Naive B cell (primary cell): ENCODE measurements at regions not wholly inside any gene's neighbourhood (a gene's known extent, or its start where the extent isn't known, plus 50 kb on each side); places are given as distances from the start of the nearest gene placed in this dataset.

Source experiments
- ATAC-seq, 2 donors: fragments of 150-1000 bp; cut with Tn5 transposase; 2 replicates each; pipeline ENCODE4 v1.10.0; 2021; ENCODE audit warnings: low read depth in 2 of 2, mild to moderate bottlenecking in 2 of 2, moderate library complexity in 2 of 2
- DNase-seq: peaks from one replicate; pipeline ENCODE4 v3.0.0; 2022
- H3K27ac Mint-ChIP-seq, 6 donors: one replicate each; pipeline ENCODE4 v1.8.0; 2020 to 2022; ENCODE audit warnings: mild to moderate bottlenecking in 6 of 6, mixed read lengths in 6 of 6, moderate library complexity in 5 of 6, inconsistent platforms in 2 of 6
- H3K27me3 Mint-ChIP-seq, 3 donors: one replicate each; pipeline ENCODE4 v1.8.0; 2021 to 2022; ENCODE audit warnings: mixed read lengths in 3 of 3, mild to moderate bottlenecking in 1 of 3
- H3K36me3 Mint-ChIP-seq, 2 donors: one replicate each; pipeline ENCODE4 v1.8.0; 2020 to 2022; ENCODE audit warnings: mixed read lengths in 2 of 2, inconsistent platforms in 1 of 2, mild to moderate bottlenecking in 1 of 2
- H3K4me1 Mint-ChIP-seq, 3 donors: one replicate each; pipeline ENCODE4 v1.8.0; 2020 to 2022; ENCODE audit warnings: mixed read lengths in 3 of 3, inconsistent platforms in 1 of 3, mild to moderate bottlenecking in 1 of 3, moderate library complexity in 1 of 3
- H3K4me3 Mint-ChIP-seq, 8 donors: one replicate each; pipeline ENCODE4 v1.8.0; 2020 to 2022; ENCODE audit warnings: mild to moderate bottlenecking in 8 of 8, mixed read lengths in 8 of 8, moderate library complexity in 8 of 8, inconsistent platforms in 2 of 8
- H3K9me3 Mint-ChIP-seq, 7 donors: one replicate each; pipeline ENCODE4 v1.8.0; 2020 to 2022; ENCODE audit warnings: mixed read lengths in 7 of 7, mild to moderate bottlenecking in 5 of 7, inconsistent platforms in 2 of 7, moderate library complexity in 1 of 7

DNA sequence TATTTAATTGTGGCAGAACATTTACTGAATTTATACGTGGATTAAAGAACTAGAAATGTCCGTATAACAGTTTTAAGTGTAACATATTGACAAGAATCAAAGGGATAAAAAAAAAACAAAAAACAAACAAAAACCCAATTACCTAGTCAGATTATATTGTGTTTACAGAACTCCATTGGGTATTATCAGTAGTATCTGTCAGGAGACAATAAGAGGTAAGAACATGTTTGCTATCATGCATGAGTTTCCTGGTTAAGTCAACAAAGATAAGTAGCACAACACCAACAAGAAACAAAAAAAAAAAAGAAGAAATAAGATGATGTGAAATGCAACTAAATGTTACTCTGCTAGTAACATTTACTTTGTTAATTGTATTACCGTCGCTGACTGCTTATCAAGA lies 570.6 kb downstream of the ZBBX start:
- peaks cover 3 to 28% (median 8%) of the 10 kb centered on the region in 7 donors for H3K9me3 Mint-ChIP-seq
- no peak overlapping the region for H3K27ac Mint-ChIP-seq
- H3K4me1 Mint-ChIP-seq: no peaks in the 10 kb centered on the region
- no peak overlapping the region for H3K4me3 Mint-ChIP-seq
- ATAC-seq: no peak
- peaks cover 0 to 6% of the 10 kb centered on the region in 2 donors for H3K36me3 Mint-ChIP-seq
- DNase-seq: no peak
- no peaks in the 10 kb centered on the region for H3K27me3 Mint-ChIP-seq

DNA sequence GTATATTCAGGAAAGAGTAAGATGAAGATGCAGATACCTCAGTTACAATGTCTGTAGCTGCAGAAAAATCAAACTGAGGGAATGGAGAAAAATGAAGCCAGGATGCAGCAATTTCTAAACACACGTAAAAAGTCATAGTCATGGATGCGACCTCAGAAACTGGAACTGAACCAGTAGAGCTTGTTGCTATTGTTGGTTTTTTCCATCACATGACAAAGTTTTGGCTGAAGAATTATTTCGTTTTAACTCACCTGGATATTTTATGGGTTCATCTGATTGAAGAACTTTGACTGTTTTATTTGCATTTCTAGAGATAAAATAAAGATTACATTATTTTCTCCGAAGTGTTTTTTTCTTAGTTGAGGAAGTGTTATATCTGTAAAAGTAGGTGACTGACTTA lies 591.2 kb downstream of the ZBBX start:
- Mint-ChIP-seq H3K9me3 (peaks cover 0 to 14% (median 0%) of the 10 kb centered on the region in 7 donors), H3K27me3 (no peaks in the 10 kb centered on the region), H3K27ac (no peak overlapping the region), H3K4me1 (no peaks in the 10 kb centered on the region), H3K4me3 (no peak overlapping the region), H3K36me3 (no peaks in the 10 kb centered on the region)
- no peak for DNase-seq
- ATAC-seq: no peak

DNA sequence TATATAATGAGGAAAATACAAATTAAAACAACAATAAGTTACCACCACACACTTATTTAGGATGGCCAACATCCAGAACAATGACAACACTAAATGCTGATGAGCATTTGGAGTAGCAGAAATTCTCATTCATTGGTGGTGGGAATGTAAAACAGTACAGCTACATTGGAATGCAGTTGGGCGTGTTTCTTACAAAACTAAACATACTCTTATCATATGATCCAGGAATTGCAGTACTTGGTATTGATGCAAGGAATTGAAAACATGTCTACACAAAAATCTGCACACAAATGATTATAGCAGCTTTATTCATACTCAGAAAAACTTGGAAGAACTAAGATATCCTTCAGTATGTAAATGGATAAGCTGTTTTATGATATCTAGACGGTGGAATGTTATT lies 594.2 kb downstream of the ZBBX start:
- H3K27ac Mint-ChIP-seq: no peak overlapping the region
- H3K36me3 Mint-ChIP-seq: no peaks in the 10 kb centered on the region
- ATAC-seq: no peak
- no peaks in the 10 kb centered on the region for H3K4me1 Mint-ChIP-seq
- no peak for DNase-seq
- peaks cover 0 to 17% (median 3%) of the 10 kb centered on the region in 7 donors for H3K9me3 Mint-ChIP-seq
- H3K4me3 Mint-ChIP-seq: no peak overlapping the region
- H3K27me3 Mint-ChIP-seq: no peaks in the 10 kb centered on the region

DNA sequence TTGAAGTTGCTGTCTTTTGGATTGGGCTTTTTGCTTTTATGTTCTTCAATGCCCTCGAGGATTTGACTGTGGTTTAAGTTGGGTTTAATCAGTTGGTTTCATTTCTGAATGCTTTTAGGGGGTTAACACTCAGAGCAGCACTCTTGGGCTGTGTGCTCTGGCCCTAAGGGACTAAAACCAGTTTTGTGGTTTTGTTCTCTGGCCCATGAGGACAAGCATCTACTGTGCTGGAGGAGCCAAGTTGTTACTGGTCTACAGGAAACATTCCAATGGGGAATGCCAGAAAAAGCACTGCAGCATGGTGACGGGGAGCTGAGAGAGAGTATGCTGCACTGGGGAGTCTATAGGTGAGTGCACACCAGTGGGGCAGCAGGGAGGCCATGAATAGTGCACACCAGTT lies 596.9 kb downstream of the ZBBX start:
- H3K27me3 Mint-ChIP-seq: no peaks in the 10 kb centered on the region
- H3K36me3 Mint-ChIP-seq: no peaks in the 10 kb centered on the region
- peaks cover 0 to 21% (median 6%) of the 10 kb centered on the region in 7 donors for H3K9me3 Mint-ChIP-seq
- no peaks in the 10 kb centered on the region for H3K4me1 Mint-ChIP-seq
- no peak overlapping the region for H3K27ac Mint-ChIP-seq
- DNase-seq (no peak), ATAC-seq (no peak)
- H3K4me3 Mint-ChIP-seq: no peak overlapping the region

DNA sequence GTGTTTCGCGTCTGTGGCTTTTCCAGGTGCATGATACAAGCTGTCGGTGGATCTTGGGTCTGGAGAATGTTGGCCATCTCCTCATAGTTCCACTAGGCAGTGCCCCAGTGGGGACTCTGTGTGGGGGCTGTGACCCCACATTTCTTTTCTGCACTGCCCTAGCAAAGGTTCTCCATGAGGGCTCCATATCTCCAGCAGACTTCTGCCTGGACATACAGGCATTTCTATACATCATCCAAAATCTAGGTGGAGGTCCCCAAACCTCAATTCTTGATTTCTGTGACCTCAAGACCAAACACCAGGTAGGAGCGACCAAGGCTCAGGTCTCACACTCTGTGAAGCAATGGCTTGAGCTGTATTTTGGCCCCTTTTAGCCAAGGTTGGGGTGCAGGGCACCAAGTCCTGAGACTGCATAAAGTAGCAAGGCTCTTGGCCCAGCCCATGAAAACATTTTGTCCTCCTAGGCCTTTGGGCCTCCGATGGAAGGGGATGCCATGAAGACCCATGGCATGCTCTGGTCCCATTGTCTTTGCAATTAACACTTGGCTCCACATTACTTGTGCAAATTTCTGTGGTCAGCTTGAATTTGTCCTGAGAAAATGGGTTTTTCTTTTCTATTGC lies 615.3 kb downstream of the ZBBX start:
- ATAC-seq (no peak), DNase-seq (no peak)
- H3K4me3 Mint-ChIP-seq: no peak overlapping the region
- H3K27me3 Mint-ChIP-seq: no peaks in the 10 kb centered on the region
- no peaks in the 10 kb centered on the region for H3K36me3 Mint-ChIP-seq
- H3K27ac Mint-ChIP-seq: no peak overlapping the region
- H3K9me3 Mint-ChIP-seq: peaks cover 0 to 35% (median 14%) of the 10 kb centered on the region in 7 donors
- H3K4me1 Mint-ChIP-seq: no peaks in the 10 kb centered on the region

DNA sequence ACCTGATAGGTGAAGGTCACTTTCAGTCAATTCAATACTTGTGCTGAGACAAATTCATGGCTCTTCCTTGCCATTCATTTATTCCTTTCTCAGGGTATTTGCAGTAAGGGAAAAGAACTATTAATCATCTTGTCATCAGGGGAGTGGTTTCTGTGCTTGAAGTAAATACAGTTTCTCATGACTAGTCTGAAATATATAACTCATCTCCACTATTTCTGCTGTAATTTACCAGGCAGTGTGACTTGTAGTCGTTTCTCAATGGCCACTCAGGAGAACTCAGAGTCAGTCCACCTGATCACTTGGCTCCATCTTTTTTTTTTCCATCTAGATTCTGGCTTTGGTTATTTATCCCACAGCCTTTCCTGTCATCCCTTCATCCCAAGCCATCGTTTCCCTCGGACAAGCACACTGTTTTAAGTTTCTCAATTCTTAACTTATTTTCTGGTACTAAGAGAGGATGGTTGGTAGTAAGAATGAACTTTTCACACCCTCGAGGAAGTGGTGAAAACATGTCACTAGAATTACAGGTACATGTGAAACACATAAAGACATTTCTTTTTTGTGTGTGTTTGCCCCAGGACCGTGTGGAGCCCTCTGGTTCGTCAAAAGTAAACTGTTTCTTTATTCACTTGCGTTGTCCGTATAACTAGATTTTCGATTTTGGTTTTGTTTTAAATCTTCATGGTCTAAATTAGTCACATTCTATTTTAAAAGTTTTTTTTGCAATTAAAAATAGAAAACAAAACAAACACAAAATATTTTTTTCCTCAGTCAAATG lies 620.2 kb downstream of the ZBBX start:
- peaks cover 0 to 20% (median 9%) of the 10 kb centered on the region in 7 donors for H3K9me3 Mint-ChIP-seq
- H3K27me3 Mint-ChIP-seq: no peaks in the 10 kb centered on the region
- H3K4me3 Mint-ChIP-seq: no peak overlapping the region
- H3K36me3 Mint-ChIP-seq: no peaks in the 10 kb centered on the region
- ATAC-seq (no peak), DNase-seq (no peak)
- no peaks in the 10 kb centered on the region for H3K4me1 Mint-ChIP-seq
- H3K27ac Mint-ChIP-seq: no peak overlapping the region

DNA sequence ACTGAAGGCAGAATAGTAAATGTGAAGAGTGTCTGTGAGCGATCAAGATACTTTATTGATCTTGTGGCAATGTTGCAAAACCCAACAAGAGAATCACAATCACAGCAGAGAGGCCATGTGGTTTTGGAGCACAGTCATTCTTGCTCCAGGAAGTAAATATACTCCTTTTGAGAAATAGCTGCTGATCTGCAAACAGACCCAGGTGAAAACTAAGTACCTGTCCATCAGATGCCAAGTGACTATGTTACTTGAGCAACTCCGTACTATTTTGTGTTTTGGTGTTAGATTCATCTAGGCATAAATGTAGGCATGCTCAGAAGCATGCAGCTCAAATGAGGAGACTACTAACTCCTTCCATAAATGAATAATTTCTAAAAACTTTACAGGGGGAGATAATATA lies 627.9 kb downstream of the ZBBX start:
- no peaks in the 10 kb centered on the region for H3K4me1 Mint-ChIP-seq
- no peak for ATAC-seq
- H3K9me3 Mint-ChIP-seq: peaks cover 0 to 14% (median 9%) of the 10 kb centered on the region in 7 donors

DNA sequence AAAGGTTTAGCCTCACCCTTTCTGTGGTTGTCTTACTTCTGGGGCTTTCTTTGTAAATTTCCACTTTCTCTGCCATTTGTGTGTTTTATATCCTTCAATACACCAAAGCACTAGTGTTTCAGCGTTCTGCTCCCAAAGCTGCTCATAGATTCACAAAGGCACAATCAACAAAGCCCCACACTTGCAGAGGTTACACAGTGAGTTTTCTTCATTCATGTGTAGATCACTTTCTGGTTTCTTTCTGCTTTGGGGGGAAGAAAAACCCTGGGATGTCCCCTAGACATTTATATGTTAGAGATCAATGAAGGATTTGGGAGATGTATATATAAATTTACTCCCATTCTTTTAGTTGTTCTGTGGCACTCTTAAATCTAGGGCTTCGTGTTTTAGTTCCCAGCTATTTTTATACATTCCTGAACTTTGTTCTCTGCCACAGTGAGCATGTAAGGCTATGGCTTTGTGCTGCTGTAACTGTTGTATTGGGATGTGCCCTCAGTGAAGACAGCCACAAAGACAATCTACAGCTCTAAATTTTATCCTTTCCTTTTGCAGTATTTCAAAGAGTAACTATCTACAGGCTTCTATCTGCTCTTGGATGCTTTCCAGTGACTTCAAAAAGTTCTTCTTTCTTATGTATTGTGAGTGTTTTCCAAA lies 636.5 kb downstream of the ZBBX start:
- no peak for ATAC-seq
- peaks cover 0 to 5% (median 0%) of the 10 kb centered on the region in 7 donors for H3K9me3 Mint-ChIP-seq
- DNase-seq: no peak
- H3K27ac Mint-ChIP-seq: no peak overlapping the region
- no peak overlapping the region for H3K4me3 Mint-ChIP-seq
- no peaks in the 10 kb centered on the region for H3K4me1 Mint-ChIP-seq
- H3K27me3 Mint-ChIP-seq: no peaks in the 10 kb centered on the region
- H3K36me3 Mint-ChIP-seq: no peaks in the 10 kb centered on the region

More for the DNA sequence above, 627.9 kb downstream of the ZBBX start:
- no peak for DNase-seq
- no peak overlapping the region for H3K4me3 Mint-ChIP-seq
- H3K27me3 Mint-ChIP-seq: no peaks in the 10 kb centered on the region
- no peak overlapping the region for H3K27ac Mint-ChIP-seq
- H3K36me3 Mint-ChIP-seq: peaks cover 0 to 8% of the 10 kb centered on the region in 2 donors

DNA sequence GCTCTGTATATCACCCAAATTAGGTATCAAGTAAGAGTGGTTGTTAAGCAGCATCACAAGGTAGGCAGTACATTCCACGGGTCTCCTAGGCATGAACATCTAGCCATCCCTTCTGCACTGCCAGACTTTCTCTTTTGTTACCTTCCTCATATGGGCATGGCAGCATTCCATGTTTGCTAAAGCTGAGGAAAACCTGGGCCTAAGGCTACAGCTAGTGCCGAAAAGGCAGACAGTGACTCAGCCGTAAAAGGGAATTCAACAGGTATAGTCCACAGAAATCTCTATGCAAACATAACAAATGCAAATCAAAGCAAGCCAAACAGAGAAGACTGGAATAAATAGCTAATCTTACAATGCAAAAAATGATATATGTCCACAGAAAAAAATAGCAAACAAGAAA lies 645.4 kb downstream of the ZBBX start:
- H3K9me3 Mint-ChIP-seq: peaks cover 0 to 5% (median 0%) of the 10 kb centered on the region in 7 donors
- H3K4me1 Mint-ChIP-seq: no peaks in the 10 kb centered on the region
- DNase-seq (no peak), ATAC-seq (no peak)
- H3K36me3 Mint-ChIP-seq: no peaks in the 10 kb centered on the region
- H3K27ac Mint-ChIP-seq: no peak overlapping the region
- no peak overlapping the region for H3K4me3 Mint-ChIP-seq
- H3K27me3 Mint-ChIP-seq: no peaks in the 10 kb centered on the region

DNA sequence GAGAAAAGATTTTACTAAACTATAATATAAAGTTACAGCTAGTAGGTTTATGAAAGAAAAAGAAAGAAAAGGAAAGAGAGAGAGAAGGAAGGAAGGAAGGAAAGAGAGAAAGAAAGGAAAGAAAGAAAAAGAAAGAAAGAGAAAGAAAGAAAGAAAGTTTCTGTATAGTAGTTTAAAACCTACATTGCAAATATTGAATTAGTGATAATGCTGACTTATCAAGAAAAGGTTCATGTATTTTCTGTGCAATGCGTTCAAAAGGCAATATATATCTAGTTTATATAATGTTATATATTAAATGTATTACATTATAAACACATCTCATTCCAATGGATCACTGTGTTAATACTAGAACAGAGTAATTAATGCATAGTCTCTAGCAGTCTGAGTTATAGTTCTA lies 648.4 kb downstream of the ZBBX start:
- Mint-ChIP-seq H3K4me1 (no peaks in the 10 kb centered on the region), H3K27ac (no peak overlapping the region)
- no peak for ATAC-seq

DNA sequence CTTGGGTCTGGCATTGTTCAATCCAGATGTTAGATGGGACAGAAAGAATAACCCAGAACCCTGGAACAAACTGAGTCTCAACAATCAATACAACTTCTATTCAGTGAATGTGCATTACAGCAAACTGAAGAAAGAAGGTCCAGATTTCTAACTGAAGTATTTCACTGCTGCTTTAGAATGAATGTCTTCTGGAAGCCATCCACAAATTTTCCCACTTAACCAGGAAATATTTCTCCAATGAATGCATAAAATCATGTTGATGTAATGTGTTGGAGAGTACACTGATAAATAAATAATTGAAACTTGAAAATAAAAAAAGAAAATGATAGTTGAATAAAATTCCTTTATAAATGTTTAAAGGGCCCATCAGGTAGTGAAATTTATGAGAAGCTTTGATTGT lies 658.6 kb downstream of the ZBBX start:
- no peaks in the 10 kb centered on the region for H3K36me3 Mint-ChIP-seq
- H3K4me1 Mint-ChIP-seq: no peaks in the 10 kb centered on the region
- ATAC-seq: no peak
- H3K27ac Mint-ChIP-seq: no peak overlapping the region
- H3K27me3 Mint-ChIP-seq: no peaks in the 10 kb centered on the region
- peaks cover 0 to 11% (median 6%) of the 10 kb centered on the region in 7 donors for H3K9me3 Mint-ChIP-seq
- no peak for DNase-seq
- no peak overlapping the region for H3K4me3 Mint-ChIP-seq

More for the DNA sequence above, 648.4 kb downstream of the ZBBX start:
- H3K36me3 Mint-ChIP-seq: no peaks in the 10 kb centered on the region
- DNase-seq: no peak
- peaks cover 0 to 5% (median 0%) of the 10 kb centered on the region in 7 donors for H3K9me3 Mint-ChIP-seq
- no peaks in the 10 kb centered on the region for H3K27me3 Mint-ChIP-seq
- no peak overlapping the region for H3K4me3 Mint-ChIP-seq

DNA sequence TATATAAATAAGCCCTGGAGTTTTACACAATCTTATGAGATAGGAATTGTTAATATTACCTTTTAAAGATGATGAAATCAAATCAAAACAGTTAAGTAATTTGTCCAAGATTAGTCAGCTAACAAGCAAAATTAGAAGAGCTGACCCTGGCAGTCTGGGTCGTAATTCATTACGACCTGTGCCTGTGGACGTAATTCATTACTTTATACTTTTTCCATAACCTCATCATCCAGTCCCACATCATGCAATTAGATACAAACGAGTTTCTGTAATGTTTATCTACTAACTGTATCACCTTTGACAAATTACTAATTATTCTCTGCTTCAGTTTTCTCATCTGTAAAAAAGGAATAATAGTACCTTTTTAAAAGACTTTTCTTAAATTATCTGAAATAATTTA lies 665.9 kb downstream of the ZBBX start:
- Mint-ChIP-seq H3K4me3 (no peak overlapping the region), H3K27ac (no peak overlapping the region), H3K4me1 (no peaks in the 10 kb centered on the region), H3K9me3 (peaks cover 0 to 8% (median 4%) of the 10 kb centered on the region in 7 donors), H3K27me3 (no peaks in the 10 kb centered on the region), H3K36me3 (no peaks in the 10 kb centered on the region)
- DNase-seq (no peak), ATAC-seq (no peak)

DNA sequence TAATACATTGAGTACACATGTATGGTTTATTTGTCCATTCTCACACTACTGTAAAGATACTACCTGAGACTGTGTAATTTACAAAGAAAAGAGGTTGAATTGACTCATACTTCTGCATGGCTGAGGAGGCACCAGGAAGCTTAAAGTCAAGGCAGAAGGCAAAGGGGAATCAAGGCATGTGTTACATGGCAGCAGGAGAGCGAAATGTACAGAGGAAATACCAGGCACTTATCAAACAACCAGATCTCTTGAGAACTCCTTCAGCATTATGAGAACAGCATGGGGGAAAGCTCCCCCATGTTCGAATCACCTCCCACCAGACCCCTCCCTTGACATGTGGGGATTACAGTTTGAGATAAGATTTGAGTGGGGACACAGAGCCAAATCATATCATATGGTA lies 666.3 kb downstream of the ZBBX start:
- DNase-seq (no peak), ATAC-seq (no peak)
- H3K4me3 Mint-ChIP-seq: no peak overlapping the region
- H3K27ac Mint-ChIP-seq: no peak overlapping the region
- H3K36me3 Mint-ChIP-seq: no peaks in the 10 kb centered on the region
- peaks cover 0 to 8% (median 4%) of the 10 kb centered on the region in 7 donors for H3K9me3 Mint-ChIP-seq
- H3K27me3 Mint-ChIP-seq: no peaks in the 10 kb centered on the region
- no peaks in the 10 kb centered on the region for H3K4me1 Mint-ChIP-seq

DNA sequence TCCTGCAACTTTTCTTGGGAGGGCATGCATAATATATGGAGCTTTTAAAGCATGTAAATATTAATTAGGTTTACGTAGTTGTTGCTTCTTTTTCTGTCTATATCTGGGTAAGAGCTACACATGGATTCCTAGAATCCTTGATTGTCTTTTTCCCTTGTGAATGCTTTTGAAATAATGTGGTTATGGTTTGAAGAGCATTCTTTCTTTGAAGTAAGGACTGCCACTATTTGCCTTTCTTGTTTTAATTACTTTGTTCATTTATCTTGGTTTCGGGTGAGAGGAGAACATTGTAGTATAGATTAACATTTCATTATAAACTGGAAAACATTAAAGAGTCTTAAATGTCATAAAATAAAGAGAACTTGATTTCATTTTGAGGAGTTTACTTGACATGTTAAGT lies 674.0 kb downstream of the ZBBX start:
- DNase-seq (no peak), ATAC-seq (no peak)
- Mint-ChIP-seq H3K36me3 (no peaks in the 10 kb centered on the region), H3K9me3 (peaks cover 0 to 10% (median 2%) of the 10 kb centered on the region in 7 donors), H3K4me3 (no peak overlapping the region), H3K27ac (no peak overlapping the region), H3K4me1 (no peaks in the 10 kb centered on the region), H3K27me3 (no peaks in the 10 kb centered on the region)
